Astrocyte (in vitro differentiated cells and primary cell): ENCODE measurements at regions not wholly inside any gene's neighbourhood (a gene's known extent, or its start where the extent isn't known, plus 50 kb on each side); places are given as distances from the start of the nearest gene placed in this dataset.

Experiments
- DNase-seq: peaks from one replicate; pipeline ENCODE4 v3.0.0-alpha.2; 2010; ENCODE audit warnings: low read depth
- FAIRE-seq: peaks from 2 replicates; lab custom pipeline; 2011; peaks lifted over from hg19 to GRCh38; lab: Jason Lieb, UNC
- H2AFZ ChIP-seq: 2 replicates; pipeline ENCODE4 v1.6.0; 2012; ENCODE audit warnings: low read depth, low read length, inconsistent platforms
- H3K27ac ChIP-seq: 2 replicates; pipeline ENCODE4 v1.5.1; 2011; ENCODE audit warnings: low read depth, low read length, inconsistent platforms
- H3K27me3 ChIP-seq: 2 replicates; pipeline ENCODE4 v1.6.0; 2011; ENCODE audit warnings: low read length, inconsistent platforms; ENCODE audit not compliant: insufficient read depth
- H3K36me3 ChIP-seq: 2 replicates; pipeline ENCODE4 v1.5.1; 2011; ENCODE audit warnings: low read length, inconsistent platforms; ENCODE audit not compliant: insufficient read depth
- H3K4me1 ChIP-seq: 2 replicates; pipeline ENCODE4 v1.5.1; 2011; ENCODE audit warnings: low read length, inconsistent platforms; ENCODE audit not compliant: insufficient read depth
- H3K4me2 ChIP-seq: 2 replicates; pipeline ENCODE4 v1.6.0; 2012; ENCODE audit warnings: low read length, inconsistent platforms
- H3K4me3 ChIP-seq: 2 replicates; pipeline ENCODE4 v1.5.1; 2011; ENCODE audit warnings: low read depth, mild to moderate bottlenecking, low read length, inconsistent platforms; ENCODE audit not compliant: insufficient read depth
- H3K79me2 ChIP-seq: 2 replicates; pipeline ENCODE4 v1.6.0; 2012; ENCODE audit warnings: mild to moderate bottlenecking, low read length, inconsistent platforms; ENCODE audit not compliant: insufficient read depth
- H3K9ac ChIP-seq: 2 replicates; pipeline ENCODE4 v1.6.0; 2012; ENCODE audit warnings: mild to moderate bottlenecking, low read length, inconsistent platforms
- H3K9me3 ChIP-seq: 2 replicates; pipeline ENCODE4 v1.5.1; 2012; ENCODE audit warnings: low read depth, mild to moderate bottlenecking, low read length, inconsistent platforms; ENCODE audit not compliant: insufficient read depth
- H4K20me1 ChIP-seq: 2 replicates; pipeline ENCODE4 v1.6.0; 2012; ENCODE audit warnings: low read length, inconsistent platforms; ENCODE audit not compliant: insufficient read depth
- H3K27ac Mint-ChIP-seq: one replicate; pipeline ENCODE4 v1.8.0; 2021; ENCODE audit warnings: mild to moderate bottlenecking, mixed read lengths; ENCODE audit not compliant: unreplicated experiment
- H3K27me3 Mint-ChIP-seq: one replicate; pipeline ENCODE4 v1.8.0; 2021; ENCODE audit warnings: low read depth, mixed read lengths; ENCODE audit not compliant: unreplicated experiment
- H3K36me3 Mint-ChIP-seq: one replicate; pipeline ENCODE4 v1.8.0; 2021; ENCODE audit warnings: low read depth, mixed read lengths; ENCODE audit not compliant: unreplicated experiment
- H3K4me1 Mint-ChIP-seq: one replicate; pipeline ENCODE4 v1.8.0; 2021; ENCODE audit warnings: low read depth, mixed read lengths; ENCODE audit not compliant: unreplicated experiment
- H3K4me3 Mint-ChIP-seq: one replicate; pipeline ENCODE4 v1.8.0; 2021; ENCODE audit warnings: mild to moderate bottlenecking, moderate library complexity, mixed read lengths; ENCODE audit not compliant: unreplicated experiment
- H3K9me3 Mint-ChIP-seq: one replicate; pipeline ENCODE4 v1.8.0; 2021; ENCODE audit warnings: mild to moderate bottlenecking, mixed read lengths; ENCODE audit not compliant: unreplicated experiment
- CTCF ChIP-seq: IDR thresholded peaks from 2 replicates; pipeline ENCODE4 v1.5.1; 2011; ENCODE audit warnings: low read depth, mild to moderate bottlenecking, inconsistent platforms, low read length, moderate library complexity; ENCODE audit not compliant: insufficient read depth
- EZH2 ChIP-seq: IDR thresholded peaks from 2 replicates; pipeline ENCODE4 v1.6.1; 2012; ENCODE audit warnings: mild to moderate bottlenecking, low read length, inconsistent platforms; ENCODE audit not compliant: insufficient read depth

GRCh38 chr2:129672521-129672920, 306.9 kb upstream of the RAB6C start:
- Histone ChIP-seq H2AFZ (no peak overlapping the region), H4K20me1 (no peaks in the 10 kb centered on the region), H3K9ac (no peak overlapping the region), H3K27ac (no peak overlapping the region), H3K36me3 (no peaks in the 10 kb centered on the region), H3K79me2 (no peaks in the 10 kb centered on the region), H3K4me3 (no peak overlapping the region), H3K9me3 (no peaks in the 10 kb centered on the region), H3K4me2 (no peak overlapping the region), H3K4me1 (no peaks in the 10 kb centered on the region), H3K27me3 (no peaks in the 10 kb centered on the region)
- TF ChIP-seq EZH2 (no peak), CTCF (no peak)
- no peak overlapping the region for H3K4me3 Mint-ChIP-seq
- DNase-seq, result no peak
- FAIRE-seq, result no peak
- H3K27ac Mint-ChIP-seq, result no peak overlapping the region
- no peaks in the 10 kb centered on the region for H3K36me3 Mint-ChIP-seq
- no peaks in the 10 kb centered on the region for H3K9me3 Mint-ChIP-seq
- peaks cover 1% of the 10 kb centered on the region for H3K4me1 Mint-ChIP-seq
- peaks cover 38% of the 10 kb centered on the region for H3K27me3 Mint-ChIP-seq

DNA sequence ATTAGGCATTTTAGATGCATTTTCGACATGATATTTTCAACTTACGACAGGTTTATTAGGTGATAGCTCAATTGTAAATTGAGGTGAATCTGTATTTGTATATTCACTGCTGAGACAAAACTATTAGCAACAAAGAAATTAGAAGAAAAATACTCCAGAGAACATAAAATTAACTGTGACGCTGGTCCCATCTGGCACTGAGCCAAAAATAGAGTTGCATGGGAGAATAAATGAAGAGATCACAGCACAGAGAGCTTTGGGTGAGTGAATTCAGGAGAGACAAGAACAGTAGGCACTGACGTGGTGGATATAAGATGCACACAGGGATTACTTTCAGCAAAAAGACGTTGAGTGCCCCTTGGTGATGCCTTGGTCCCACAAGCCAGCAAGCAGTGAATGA, 306.2 kb upstream of the RAB6C start:
- Mint-ChIP-seq H3K9me3 (no peaks in the 10 kb centered on the region), H3K27me3 (peaks cover 40% of the 10 kb centered on the region), H3K36me3 (no peaks in the 10 kb centered on the region), H3K27ac (no peak overlapping the region), H3K4me1 (peaks cover 1% of the 10 kb centered on the region), H3K4me3 (no peak overlapping the region)
- TF ChIP-seq EZH2 (no peak), CTCF (no peak)
- FAIRE-seq, result no peak
- Histone ChIP-seq H3K4me2 (no peak overlapping the region), H3K4me3 (no peak overlapping the region), H2AFZ (no peak overlapping the region), H3K4me1 (no peaks in the 10 kb centered on the region), H4K20me1 (no peaks in the 10 kb centered on the region), H3K27ac (no peak overlapping the region), H3K9me3 (no peaks in the 10 kb centered on the region), H3K36me3 (no peaks in the 10 kb centered on the region), H3K9ac (no peak overlapping the region), H3K27me3 (no peaks in the 10 kb centered on the region), H3K79me2 (no peaks in the 10 kb centered on the region)
- DNase-seq, result no peak

- no peak for TF ChIP-seq CTCF
- no peak for TF ChIP-seq EZH2
- peaks cover 1% of the 10 kb centered on the region for H3K4me1 Mint-ChIP-seq
- Histone ChIP-seq H3K4me3 (no peak overlapping the region), H3K4me1 (no peaks in the 10 kb centered on the region), H3K4me2 (no peak overlapping the region), H4K20me1 (no peaks in the 10 kb centered on the region), H3K27me3 (no peaks in the 10 kb centered on the region), H2AFZ (no peak overlapping the region), H3K9me3 (no peaks in the 10 kb centered on the region), H3K79me2 (no peaks in the 10 kb centered on the region), H3K36me3 (no peaks in the 10 kb centered on the region), H3K27ac (no peak overlapping the region), H3K9ac (no peak overlapping the region)
- peaks cover 40% of the 10 kb centered on the region for H3K27me3 Mint-ChIP-seq
- no peaks in the 10 kb centered on the region for H3K36me3 Mint-ChIP-seq
- no peak overlapping the region for H3K27ac Mint-ChIP-seq
- FAIRE-seq (no peak), DNase-seq (no peak)
- H3K9me3 Mint-ChIP-seq, result no peaks in the 10 kb centered on the region
- H3K4me3 Mint-ChIP-seq, result no peak overlapping the region
Observed at GRCh38 chr2:129673847-129674711, 305.4 kb upstream of the RAB6C start.
